ENCODE measurements at regions not wholly inside any gene's neighbourhood (a gene's known extent, or its start where the extent isn't known, plus 50 kb on each side); places are given as distances from the start of the nearest gene placed in this dataset.

DNA sequence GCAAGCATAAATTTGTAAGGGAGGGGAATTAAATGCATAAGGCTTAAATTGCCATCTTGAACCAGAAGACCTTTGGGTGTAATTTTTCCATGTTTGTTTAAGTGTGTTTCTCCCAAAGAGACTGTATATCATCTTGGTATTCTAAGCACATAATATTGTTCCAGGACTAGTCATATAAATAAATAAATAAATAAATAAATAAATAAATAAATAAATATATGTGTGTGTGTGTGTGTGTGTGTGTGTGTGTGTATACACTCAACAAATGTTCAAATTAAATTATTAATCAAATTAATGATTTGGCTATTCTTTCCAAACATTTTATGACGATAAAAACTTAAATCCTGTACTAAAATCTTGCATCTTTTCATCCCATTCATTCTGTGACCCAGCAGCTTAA is 867.8 kb upstream of the KLHL29 start:
- no peak for ATAC-seq
- DNase-seq, result no peak
- H3K9me3 ChIP-seq, result no peaks in the 10 kb centered on the region
- H3K36me3 ChIP-seq, result no peaks in the 10 kb centered on the region
- intact Hi-C loops (cut with DNase I), result no loop called here
- H3K27ac ChIP-seq, result no peak overlapping the region
- no peaks in the 10 kb centered on the region for H3K4me1 ChIP-seq
- H3K27me3 ChIP-seq, result no peaks in the 10 kb centered on the region
- TF ChIP-seq CTCF (IDR thresholded peaks at IDR 0.05), result no peak
- H3K4me3 ChIP-seq, result no peak overlapping the region

DNA sequence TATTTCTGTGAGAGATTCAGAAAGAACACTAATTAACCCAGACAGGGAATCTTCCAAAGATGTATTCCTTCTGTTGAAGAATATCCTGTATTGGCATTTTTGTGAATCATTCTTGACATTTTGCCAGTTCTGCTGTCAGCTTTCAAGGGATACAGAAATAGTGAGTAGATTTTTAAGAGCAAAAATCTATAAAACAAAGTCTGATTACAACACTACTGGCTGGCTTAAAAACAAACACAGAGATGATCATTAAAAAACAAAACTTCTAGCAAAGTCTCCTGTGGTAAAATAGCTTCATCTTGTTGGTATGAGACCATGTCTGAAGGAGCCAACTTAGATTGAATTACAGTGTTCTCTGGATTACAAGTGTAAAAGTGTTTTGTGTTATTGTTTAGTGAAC is 866.3 kb upstream of the KLHL29 start:
- ATAC-seq (no peak), DNase-seq (no peak)
- intact Hi-C loops (cut with DNase I), result no loop called here

GRCh38 chr2:22520369-22521288 is 864.4 kb upstream of the KLHL29 start:
- H3K27me3 ChIP-seq, result no peaks in the 10 kb centered on the region
- ATAC-seq, result no peak
- H3K4me1 ChIP-seq, result no peaks in the 10 kb centered on the region
- no peak overlapping the region for H3K27ac ChIP-seq
- no peak for TF ChIP-seq CTCF (IDR thresholded peaks at IDR 0.05)
- no peak overlapping the region for H3K4me3 ChIP-seq
- no peak for DNase-seq
- no peaks in the 10 kb centered on the region for H3K36me3 ChIP-seq
- intact Hi-C loops (cut with DNase I), result no loop called here
- peaks cover 0 to 5% of the 10 kb centered on the region in 2 donors for H3K9me3 ChIP-seq

More for the DNA sequence above, 866.3 kb upstream of the KLHL29 start:
- Histone ChIP-seq H3K36me3 (no peaks in the 10 kb centered on the region), H3K4me3 (no peak overlapping the region), H3K4me1 (no peaks in the 10 kb centered on the region), H3K27me3 (no peaks in the 10 kb centered on the region), H3K27ac (no peak overlapping the region), H3K9me3 (no peaks in the 10 kb centered on the region)
- no peak for TF ChIP-seq CTCF (IDR thresholded peaks at IDR 0.05)

DNA sequence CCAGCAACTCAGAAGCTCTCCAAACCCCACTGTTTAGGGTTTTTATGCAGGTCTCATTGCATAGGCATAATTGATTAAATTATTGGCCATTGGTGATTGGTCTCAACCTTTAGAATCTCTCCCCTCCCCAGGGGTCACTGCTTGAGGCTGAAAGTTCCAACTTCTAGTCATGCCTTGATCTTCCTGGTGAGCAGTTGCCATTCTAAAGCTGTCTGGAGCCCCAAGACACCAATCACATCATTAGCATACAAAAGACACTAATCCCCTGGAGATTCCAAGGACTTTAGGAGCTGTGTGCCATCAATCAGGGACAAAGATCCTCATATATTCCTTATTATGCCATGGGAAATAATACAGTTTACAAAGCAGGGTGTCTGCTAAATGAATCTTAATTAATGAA is 863.4 kb upstream of the KLHL29 start:
- no peak for TF ChIP-seq CTCF (IDR thresholded peaks at IDR 0.05)
- DNase-seq (no peak), ATAC-seq (no peak)
- H3K4me1 ChIP-seq, result no peaks in the 10 kb centered on the region
- intact Hi-C loops (cut with DNase I), result no loop called here
- H3K36me3 ChIP-seq, result no peaks in the 10 kb centered on the region
- no peaks in the 10 kb centered on the region for H3K27me3 ChIP-seq
- H3K9me3 ChIP-seq, result peaks cover 0 to 5% of the 10 kb centered on the region in 2 donors
- H3K27ac ChIP-seq, result no peak overlapping the region
- no peak overlapping the region for H3K4me3 ChIP-seq

- no peaks in the 10 kb centered on the region for H3K36me3 ChIP-seq
- H3K4me1 ChIP-seq, result no peaks in the 10 kb centered on the region
- peaks cover 0 to 8% of the 10 kb centered on the region in 2 donors for H3K9me3 ChIP-seq
- DNase-seq (peak in 2 of 4 donors; percentile 2 to 17), ATAC-seq (no peak)
- H3K27ac ChIP-seq, result no peak overlapping the region
- intact Hi-C loops (cut with DNase I), result no loop called here
- no peak overlapping the region for H3K4me3 ChIP-seq
- no peaks in the 10 kb centered on the region for H3K27me3 ChIP-seq
- no peak for TF ChIP-seq CTCF (IDR thresholded peaks at IDR 0.05)
These were observed 859.3 kb upstream of the KLHL29 start for GRCh38 chr2:22525681-22526080.
